ENCODE measurements at regions not wholly inside any gene's neighbourhood (a gene's known extent, or its start where the extent isn't known, plus 50 kb on each side); places are given as distances from the start of the nearest gene placed in this dataset.

DNA sequence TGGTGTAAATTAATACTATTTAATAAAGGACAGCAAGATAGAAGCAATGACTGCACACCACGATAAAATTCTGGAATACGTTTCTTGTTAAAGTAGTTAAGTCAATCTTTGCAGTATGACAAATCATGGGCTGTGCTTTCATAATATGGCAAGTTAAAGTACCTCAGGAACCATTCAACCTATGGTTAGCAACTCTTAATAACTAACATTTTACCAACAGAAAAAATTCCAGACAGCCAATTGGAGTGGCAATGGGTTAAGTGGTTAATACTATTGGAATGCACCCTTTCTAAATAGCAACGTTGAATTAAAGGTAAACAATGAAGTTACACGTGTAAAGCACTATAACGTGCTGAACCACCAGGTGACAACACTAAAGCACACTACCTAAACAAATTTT lies 72.4 kb upstream of the ZCCHC13 start:
- no peak for DNase-seq
- no peaks in the 10 kb centered on the region for H3K4me1 ChIP-seq
- H3K4me3 ChIP-seq, result no peak overlapping the region
- H3K27ac ChIP-seq, result no peak overlapping the region
- no peaks in the 10 kb centered on the region for H3K9me3 ChIP-seq
- H3K36me3 ChIP-seq, result no peaks in the 10 kb centered on the region
- intact Hi-C loops (cut with DNase I; ENCODE audit: low total_unique reads), result no loop called here
- TF ChIP-seq POLR2A (IDR thresholded peaks at IDR 0.05), result no peak
- TF ChIP-seq, protein P1, sequence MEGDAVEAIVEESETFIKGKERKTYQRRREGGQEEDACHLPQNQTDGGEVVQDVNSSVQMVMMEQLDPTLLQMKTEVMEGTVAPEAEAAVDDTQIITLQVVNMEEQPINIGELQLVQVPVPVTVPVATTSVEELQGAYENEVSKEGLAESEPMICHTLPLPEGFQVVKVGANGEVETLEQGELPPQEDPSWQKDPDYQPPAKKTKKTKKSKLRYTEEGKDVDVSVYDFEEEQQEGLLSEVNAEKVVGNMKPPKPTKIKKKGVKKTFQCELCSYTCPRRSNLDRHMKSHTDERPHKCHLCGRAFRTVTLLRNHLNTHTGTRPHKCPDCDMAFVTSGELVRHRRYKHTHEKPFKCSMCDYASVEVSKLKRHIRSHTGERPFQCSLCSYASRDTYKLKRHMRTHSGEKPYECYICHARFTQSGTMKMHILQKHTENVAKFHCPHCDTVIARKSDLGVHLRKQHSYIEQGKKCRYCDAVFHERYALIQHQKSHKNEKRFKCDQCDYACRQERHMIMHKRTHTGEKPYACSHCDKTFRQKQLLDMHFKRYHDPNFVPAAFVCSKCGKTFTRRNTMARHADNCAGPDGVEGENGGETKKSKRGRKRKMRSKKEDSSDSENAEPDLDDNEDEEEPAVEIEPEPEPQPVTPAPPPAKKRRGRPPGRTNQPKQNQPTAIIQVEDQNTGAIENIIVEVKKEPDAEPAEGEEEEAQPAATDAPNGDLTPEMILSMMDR (IDR thresholded peaks at IDR 0.05), result no peak
- H3K27me3 ChIP-seq, result no peaks in the 10 kb centered on the region

- Histone ChIP-seq H3K9me3 (no peaks in the 10 kb centered on the region), H3K36me3 (no peaks in the 10 kb centered on the region), H3K27me3 (no peaks in the 10 kb centered on the region), H3K4me3 (no peak overlapping the region), H3K4me1 (no peaks in the 10 kb centered on the region), H3K27ac (no peak overlapping the region)
- intact Hi-C loops (cut with DNase I; ENCODE audit: low total_unique reads), result no loop called here
- DNase-seq, result no peak
- no peak for TF ChIP-seq POLR2A (IDR thresholded peaks at IDR 0.05)
- TF ChIP-seq, protein P1 (IDR thresholded peaks at IDR 0.05), result no peak
Observed at GRCh38 chrX:74230094-74230493, 73.9 kb upstream of the ZCCHC13 start.

- H3K4me1 ChIP-seq, result no peaks in the 10 kb centered on the region
- no peak for DNase-seq
- H3K27me3 ChIP-seq, result no peaks in the 10 kb centered on the region
- TF ChIP-seq, protein P1 (IDR thresholded peaks at IDR 0.05), result no peak
- no peak for TF ChIP-seq POLR2A (IDR thresholded peaks at IDR 0.05)
- no peak overlapping the region for H3K27ac ChIP-seq
- no peak overlapping the region for H3K4me3 ChIP-seq
- H3K9me3 ChIP-seq, result no peaks in the 10 kb centered on the region
- H3K36me3 ChIP-seq, result no peaks in the 10 kb centered on the region
- intact Hi-C loops (cut with DNase I; ENCODE audit: low total_unique reads), result no loop called here
Observed at GRCh38 chrX:74225111-74225510, 78.9 kb upstream of the ZCCHC13 start.

GRCh38 chrX:74220277-74220676 lies 83.7 kb upstream of the ZCCHC13 start:
- no peak for TF ChIP-seq POLR2A (IDR thresholded peaks at IDR 0.05)
- TF ChIP-seq, protein P1 (IDR thresholded peaks at IDR 0.05), result no peak
- intact Hi-C loops (cut with DNase I; ENCODE audit: low total_unique reads), result no loop called here

DNA sequence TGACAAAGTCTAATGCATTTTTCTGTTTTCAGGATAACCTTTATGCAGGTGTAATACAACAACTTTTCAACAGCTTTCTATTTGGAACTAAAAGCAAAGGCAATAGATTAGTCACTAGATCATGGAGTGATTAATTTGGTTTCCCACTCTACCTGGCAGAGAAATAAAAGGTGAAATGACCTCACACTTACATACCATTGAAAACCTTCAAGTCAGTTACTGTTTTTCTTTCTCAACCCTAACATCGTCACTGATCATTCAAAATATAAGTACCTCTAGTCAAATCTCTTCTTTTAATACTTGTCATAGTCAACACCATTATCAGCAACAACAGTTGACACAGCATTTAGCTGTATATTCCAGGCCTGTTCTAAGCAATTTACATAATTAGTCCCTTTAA lies 85.1 kb upstream of the ZCCHC13 start:
- Histone ChIP-seq H3K4me3 (no peak overlapping the region), H3K27me3 (no peaks in the 10 kb centered on the region), H3K4me1 (no peaks in the 10 kb centered on the region), H3K36me3 (no peaks in the 10 kb centered on the region), H3K9me3 (no peaks in the 10 kb centered on the region), H3K27ac (no peak overlapping the region)
- intact Hi-C loops (cut with DNase I; ENCODE audit: low total_unique reads), result no loop called here
- no peak for DNase-seq
- TF ChIP-seq, protein P1 (IDR thresholded peaks at IDR 0.05), result no peak
- TF ChIP-seq POLR2A (IDR thresholded peaks at IDR 0.05), result no peak

More at GRCh38 chrX:74220277-74220676, 83.7 kb upstream of the ZCCHC13 start:
- H3K27ac ChIP-seq, result no peak overlapping the region
- no peaks in the 10 kb centered on the region for H3K27me3 ChIP-seq
- no peaks in the 10 kb centered on the region for H3K36me3 ChIP-seq
- H3K4me3 ChIP-seq, result no peak overlapping the region
- H3K9me3 ChIP-seq, result no peaks in the 10 kb centered on the region
- DNase-seq, result no peak
- H3K4me1 ChIP-seq, result no peaks in the 10 kb centered on the region
